Spleen (tissue), 7 donors: ENCODE measurements at regions not wholly inside any gene's neighbourhood (a gene's known extent, or its start where the extent isn't known, plus 50 kb on each side); places are given as distances from the start of the nearest gene placed in this dataset.

Source experiments
- POLR2A ChIP-seq, 3 donors: fragments of 450-650 bp; IDR thresholded peaks; one replicate each; pipeline ENCODE4 v1.5.1; 2017; ENCODE audit warnings: antibody characterized with exemption in 3 of 3, mild to moderate bottlenecking in 1 of 3
- POLR2AphosphoS5 ChIP-seq, 3 donors: sonication (generic); formaldehyde crosslinking; IDR thresholded peaks; one replicate each; pipeline ENCODE4 v1.5.1; 2017; ENCODE audit warnings: antibody characterized with exemption in 3 of 3
- TF ChIP-seq, protein P1 (sequence below), 11 experiments: fragments of 200-600 bp in 7 of 11; fragments of 450-650 bp in 4 of 11; sonication (generic) in 4 of 11; IDR thresholded peaks in 8 of 11; conservative IDR thresholded peaks in 3 of 11; 1 replicate in 7 of 11; 2 replicates in 4 of 11; pipeline versions ENCODE4 v1.4.0 to v1.8.0; 2016 to 2021; ENCODE audit warnings: antibody characterized with exemption in 11 of 11, inconsistent platforms in 4 of 11, mild to moderate bottlenecking in 1 of 11
- donor health status: DM: no; HTN: no; CAD: no; lungs with moderate emphysema.
- donor health status: DM: no; HTN: no; CAD: no.
- donor health status: DM: no; HTN: no; CAD: no.

GRCh38 chr16:48833461-48833860, 223.5 kb upstream of the N4BP1 start:
- TF ChIP-seq POLR2AphosphoS5 (IDR thresholded peaks at IDR 0.05), result no peak
- TF ChIP-seq, protein P1, sequence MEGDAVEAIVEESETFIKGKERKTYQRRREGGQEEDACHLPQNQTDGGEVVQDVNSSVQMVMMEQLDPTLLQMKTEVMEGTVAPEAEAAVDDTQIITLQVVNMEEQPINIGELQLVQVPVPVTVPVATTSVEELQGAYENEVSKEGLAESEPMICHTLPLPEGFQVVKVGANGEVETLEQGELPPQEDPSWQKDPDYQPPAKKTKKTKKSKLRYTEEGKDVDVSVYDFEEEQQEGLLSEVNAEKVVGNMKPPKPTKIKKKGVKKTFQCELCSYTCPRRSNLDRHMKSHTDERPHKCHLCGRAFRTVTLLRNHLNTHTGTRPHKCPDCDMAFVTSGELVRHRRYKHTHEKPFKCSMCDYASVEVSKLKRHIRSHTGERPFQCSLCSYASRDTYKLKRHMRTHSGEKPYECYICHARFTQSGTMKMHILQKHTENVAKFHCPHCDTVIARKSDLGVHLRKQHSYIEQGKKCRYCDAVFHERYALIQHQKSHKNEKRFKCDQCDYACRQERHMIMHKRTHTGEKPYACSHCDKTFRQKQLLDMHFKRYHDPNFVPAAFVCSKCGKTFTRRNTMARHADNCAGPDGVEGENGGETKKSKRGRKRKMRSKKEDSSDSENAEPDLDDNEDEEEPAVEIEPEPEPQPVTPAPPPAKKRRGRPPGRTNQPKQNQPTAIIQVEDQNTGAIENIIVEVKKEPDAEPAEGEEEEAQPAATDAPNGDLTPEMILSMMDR (IDR thresholded peaks at IDR 0.05 in 8 of 11, conservative IDR thresholded peaks at IDR 0.05 in 3 of 11), result no peak
- no peak for TF ChIP-seq POLR2A (IDR thresholded peaks at IDR 0.05)
